Nephron progenitor cell (in vitro differentiated cells): ENCODE measurements at regions not wholly inside any gene's neighbourhood (a gene's known extent, or its start where the extent isn't known, plus 50 kb on each side); places are given as distances from the start of the nearest gene placed in this dataset.
"Not testable (repeated sequence)": the region's sequence is repeated elsewhere in the genome, so short reads cannot be mapped to it uniquely, and the experiment has no call there.

Experiments
- DNase-seq: peaks from one replicate; pipeline ENCODE4 v3.0.0; 2021
- H3K27ac Mint-ChIP-seq: 2 replicates; pipeline ENCODE4 v1.8.0; 2021; ENCODE audit warnings: mild to moderate bottlenecking, moderate library complexity, mixed read lengths
- H3K27me3 Mint-ChIP-seq: 2 replicates; pipeline ENCODE4 v1.8.0; 2021; ENCODE audit warnings: mild to moderate bottlenecking, low read depth, mixed read lengths; ENCODE audit not compliant: poor library complexity
- H3K36me3 Mint-ChIP-seq: 2 replicates; pipeline ENCODE4 v1.8.0; 2021; ENCODE audit warnings: low read depth, mixed read lengths
- H3K4me1 Mint-ChIP-seq: 2 replicates; pipeline ENCODE4 v1.8.0; 2021; ENCODE audit warnings: mixed read lengths
- H3K4me3 Mint-ChIP-seq: 2 replicates; pipeline ENCODE4 v1.8.0; 2021; ENCODE audit warnings: mild to moderate bottlenecking, moderate library complexity, mixed read lengths
- H3K9me3 Mint-ChIP-seq: 2 replicates; pipeline ENCODE4 v1.8.0; 2021; ENCODE audit warnings: mild to moderate bottlenecking, moderate library complexity, mixed read lengths
- TF ChIP-seq, protein P1 (sequence below): fragments of 200-600 bp; sonication (generic); IDR thresholded peaks from 2 replicates; pipeline ENCODE4 v1.5.0; 2021; ENCODE audit warnings: antibody characterized with exemption

DNA sequence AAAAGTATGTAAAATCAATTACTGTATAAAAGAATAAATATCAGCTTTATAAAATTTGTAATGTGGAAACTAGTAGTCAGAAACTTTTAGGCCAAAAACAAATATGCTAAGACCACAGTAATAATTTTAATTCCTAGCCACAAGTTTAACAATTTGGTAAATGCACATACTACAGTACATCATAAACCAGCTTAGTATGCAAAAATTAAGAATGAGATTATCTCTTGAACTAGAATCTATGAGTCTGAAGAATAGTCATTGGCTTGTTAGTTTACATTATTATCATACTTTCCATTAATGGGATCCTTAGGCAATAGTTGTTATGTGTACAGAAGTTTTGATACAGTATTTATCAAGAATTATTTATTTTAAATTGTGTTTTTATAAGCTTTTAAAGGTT, 491.9 kb upstream of the FSIP2 start:
- Mint-ChIP-seq H3K4me3 (no peak overlapping the region), H3K27ac (no peak overlapping the region), H3K36me3 (no peaks in the 10 kb centered on the region), H3K9me3 (no peaks in the 10 kb centered on the region), H3K27me3 (no peaks in the 10 kb centered on the region), H3K4me1 (no peaks in the 10 kb centered on the region)
- TF ChIP-seq, protein P1, sequence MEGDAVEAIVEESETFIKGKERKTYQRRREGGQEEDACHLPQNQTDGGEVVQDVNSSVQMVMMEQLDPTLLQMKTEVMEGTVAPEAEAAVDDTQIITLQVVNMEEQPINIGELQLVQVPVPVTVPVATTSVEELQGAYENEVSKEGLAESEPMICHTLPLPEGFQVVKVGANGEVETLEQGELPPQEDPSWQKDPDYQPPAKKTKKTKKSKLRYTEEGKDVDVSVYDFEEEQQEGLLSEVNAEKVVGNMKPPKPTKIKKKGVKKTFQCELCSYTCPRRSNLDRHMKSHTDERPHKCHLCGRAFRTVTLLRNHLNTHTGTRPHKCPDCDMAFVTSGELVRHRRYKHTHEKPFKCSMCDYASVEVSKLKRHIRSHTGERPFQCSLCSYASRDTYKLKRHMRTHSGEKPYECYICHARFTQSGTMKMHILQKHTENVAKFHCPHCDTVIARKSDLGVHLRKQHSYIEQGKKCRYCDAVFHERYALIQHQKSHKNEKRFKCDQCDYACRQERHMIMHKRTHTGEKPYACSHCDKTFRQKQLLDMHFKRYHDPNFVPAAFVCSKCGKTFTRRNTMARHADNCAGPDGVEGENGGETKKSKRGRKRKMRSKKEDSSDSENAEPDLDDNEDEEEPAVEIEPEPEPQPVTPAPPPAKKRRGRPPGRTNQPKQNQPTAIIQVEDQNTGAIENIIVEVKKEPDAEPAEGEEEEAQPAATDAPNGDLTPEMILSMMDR, result no peak
- DNase-seq, result no peak

DNA sequence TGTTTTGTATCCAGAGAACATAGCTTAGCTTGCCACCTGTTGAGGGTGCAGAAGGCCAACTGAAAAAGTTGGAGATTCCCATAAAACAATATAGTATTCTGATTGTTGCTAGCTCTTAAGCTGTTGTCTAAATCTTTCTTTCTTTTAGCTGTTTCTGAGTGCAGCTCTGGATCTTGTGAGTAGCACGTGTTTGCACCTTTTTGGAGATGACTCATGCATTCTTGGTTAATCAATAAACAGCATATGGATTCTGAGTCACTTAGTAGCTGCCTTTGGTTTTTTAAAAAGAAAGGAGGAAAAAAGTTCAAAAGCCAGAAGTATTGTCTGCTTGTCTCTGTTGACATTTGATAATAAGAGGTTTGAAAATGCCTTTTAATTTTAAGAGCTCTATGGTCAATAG, 483.0 kb upstream of the FSIP2 start:
- Mint-ChIP-seq H3K27ac (no peak overlapping the region), H3K9me3 (no peaks in the 10 kb centered on the region), H3K27me3 (no peaks in the 10 kb centered on the region), H3K4me3 (no peak overlapping the region), H3K4me1 (no peaks in the 10 kb centered on the region), H3K36me3 (no peaks in the 10 kb centered on the region)
- TF ChIP-seq, protein P1, result no peak
- DNase-seq, result no peak

DNA sequence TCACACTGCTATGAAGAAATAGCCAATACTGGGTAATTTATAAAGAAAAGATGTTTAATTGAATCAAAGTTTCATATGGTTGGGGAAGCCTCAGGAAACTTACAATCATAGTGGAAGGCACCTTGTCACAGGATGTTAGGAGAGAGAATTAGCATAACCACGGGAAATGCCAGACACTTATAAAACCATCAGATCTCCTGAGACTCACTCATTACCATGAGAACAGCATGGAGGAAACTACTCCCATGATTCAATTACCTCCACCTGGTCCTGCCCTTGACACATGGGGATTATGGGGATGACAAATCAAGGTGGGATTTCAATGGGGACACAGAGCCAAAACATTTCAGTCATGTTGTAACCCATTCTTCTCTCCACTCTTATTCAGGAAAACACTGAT, 472.9 kb upstream of the FSIP2 start:
- H3K36me3 Mint-ChIP-seq, result no peaks in the 10 kb centered on the region
- H3K9me3 Mint-ChIP-seq, result no peaks in the 10 kb centered on the region
- TF ChIP-seq, protein P1, result no peak
- no peak overlapping the region for H3K27ac Mint-ChIP-seq
- DNase-seq, result no peak
- no peak overlapping the region for H3K4me3 Mint-ChIP-seq
- H3K4me1 Mint-ChIP-seq, result no peaks in the 10 kb centered on the region
- no peaks in the 10 kb centered on the region for H3K27me3 Mint-ChIP-seq

DNA sequence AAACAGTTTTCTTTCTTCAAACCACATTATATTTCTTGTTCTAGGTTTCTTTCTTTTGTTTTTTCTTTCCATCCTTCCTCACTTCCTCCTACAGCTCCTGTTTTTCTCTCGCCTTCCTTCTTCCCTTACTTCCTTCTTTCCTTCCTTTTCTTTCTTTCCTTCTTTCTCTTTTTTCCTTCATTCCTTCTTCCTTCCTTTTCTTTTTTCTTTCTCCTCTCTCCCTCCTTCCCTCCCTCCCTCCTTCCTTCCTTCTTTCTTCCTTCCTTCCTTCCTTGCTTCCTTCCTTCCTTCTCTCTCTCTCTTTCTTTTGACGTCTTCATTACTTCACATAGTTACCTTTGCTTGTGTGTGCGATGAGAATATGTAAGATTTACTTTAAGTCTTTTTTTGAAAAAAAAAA, 470.0 kb upstream of the FSIP2 start:
- TF ChIP-seq, protein P1, result no peak

DNA sequence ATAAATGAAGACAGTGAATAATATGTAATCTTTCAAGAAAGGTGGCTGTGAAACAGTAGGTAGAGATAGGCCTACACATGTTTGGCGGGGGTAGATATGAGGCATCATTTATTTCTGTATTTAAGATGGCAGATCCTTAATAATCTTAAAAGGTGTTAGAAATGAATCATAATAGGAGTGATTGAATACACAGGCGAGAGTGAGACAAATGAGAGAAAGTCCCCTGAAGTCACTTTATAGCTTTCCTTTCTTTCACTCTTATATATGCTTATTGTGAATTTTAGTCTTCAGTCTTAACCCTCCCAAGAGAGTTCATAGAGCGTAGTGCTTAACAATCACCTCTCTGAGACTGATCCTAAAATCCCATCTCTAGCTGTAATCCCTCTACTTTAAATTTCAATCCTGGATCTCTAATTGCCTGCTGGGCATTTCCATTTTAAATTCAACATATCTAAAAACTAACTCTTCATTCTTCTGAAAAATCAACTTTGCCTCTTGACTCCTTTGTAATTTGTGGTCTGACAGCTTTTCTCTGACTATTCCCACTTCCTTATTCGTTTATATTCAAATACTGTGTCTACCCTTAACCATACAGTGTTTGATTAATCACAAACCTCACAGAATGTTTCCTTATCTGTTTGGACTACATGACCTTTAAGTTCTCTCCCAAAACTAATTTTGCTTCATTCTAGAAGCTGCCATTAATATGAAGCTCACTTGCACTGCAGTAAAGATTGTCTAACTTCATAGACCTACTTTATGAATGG, 463.7 kb upstream of the FSIP2 start:
- TF ChIP-seq, protein P1, result no peak
- Mint-ChIP-seq H3K27ac (no peak overlapping the region), H3K27me3 (no peaks in the 10 kb centered on the region), H3K4me3 (no peak overlapping the region), H3K4me1 (no peaks in the 10 kb centered on the region), H3K9me3 (no peaks in the 10 kb centered on the region), H3K36me3 (no peaks in the 10 kb centered on the region)
- DNase-seq, result no peak

More for the DNA sequence above, 470.0 kb upstream of the FSIP2 start:
- no peaks in the 10 kb centered on the region for H3K4me1 Mint-ChIP-seq
- no peak overlapping the region for H3K4me3 Mint-ChIP-seq
- no peaks in the 10 kb centered on the region for H3K9me3 Mint-ChIP-seq
- no peak overlapping the region for H3K27ac Mint-ChIP-seq
- H3K27me3 Mint-ChIP-seq, result no peaks in the 10 kb centered on the region
- DNase-seq, result no peak
- no peaks in the 10 kb centered on the region for H3K36me3 Mint-ChIP-seq

DNA sequence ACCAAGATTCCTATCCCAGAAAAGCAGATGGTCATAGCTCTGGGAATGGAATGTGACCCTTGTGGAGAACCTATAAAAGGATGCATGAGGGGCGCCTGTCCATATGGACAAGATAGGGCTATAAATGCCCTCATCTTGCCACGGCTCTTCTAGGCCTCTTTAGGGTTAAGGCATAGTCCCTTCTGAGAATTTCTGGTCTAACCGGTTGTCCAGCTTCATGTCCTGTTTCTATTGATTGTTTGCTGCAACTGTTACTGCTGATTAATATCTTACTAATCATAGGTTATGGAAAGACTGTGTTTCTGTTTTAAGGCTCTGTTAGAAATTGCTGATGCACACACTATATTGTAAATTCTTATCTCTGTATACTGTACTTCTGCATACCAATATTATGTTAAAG, 462.6 kb upstream of the FSIP2 start:
- H3K4me1 Mint-ChIP-seq, H3K27ac Mint-ChIP-seq: not testable (repeated sequence)

More for the DNA sequence above, 462.6 kb upstream of the FSIP2 start:
- DNase-seq, H3K36me3 Mint-ChIP-seq, H3K27me3 Mint-ChIP-seq, H3K9me3 Mint-ChIP-seq, H3K4me3 Mint-ChIP-seq: not testable (repeated sequence)
